Ascending aorta (tissue), 2 donors: ENCODE measurements at regions not wholly inside any gene's neighbourhood (a gene's known extent, or its start where the extent isn't known, plus 50 kb on each side); places are given as distances from the start of the nearest gene placed in this dataset.

Source experiments
- DNase-seq, 2 donors: peaks; one replicate each; pipeline ENCODE4 v3.0.0-alpha.2; 2019; ENCODE audit warnings: low spot score in 2 of 2
- H3K27ac ChIP-seq, 2 donors: fragments of 200-600 bp; sonication (generic); one replicate each; pipeline ENCODE4 v1.5.1; 2016 to 2017; ENCODE audit warnings: mild to moderate bottlenecking in 1 of 2
- H3K27me3 ChIP-seq: fragments of 200-600 bp; sonication (generic); one replicate; pipeline ENCODE4 v1.5.1; 2017
- H3K36me3 ChIP-seq, 2 donors: fragments of 200-600 bp; sonication (generic); one replicate each; pipeline ENCODE4 v1.5.1; 2016
- H3K4me1 ChIP-seq, 2 donors: fragments of 200-600 bp; sonication (generic); one replicate each; pipeline ENCODE4 v1.5.1; 2016 to 2017; ENCODE audit warnings: mild to moderate bottlenecking in 1 of 2
- H3K4me3 ChIP-seq, 2 donors: fragments of 200-600 bp; sonication (generic); one replicate each; pipeline ENCODE4 v1.5.1; 2016 to 2017; ENCODE audit warnings: mild to moderate bottlenecking in 1 of 2
- H3K9me3 ChIP-seq, 2 donors: fragments of 200-600 bp; sonication (generic); one replicate each; pipeline ENCODE4 v1.5.1; 2016
- intact Hi-C: fragments of 100-400 bp; cut with DNase I; formaldehyde crosslinking; loops from one replicate; pipeline ENCODE4 v1.15.1; 2023
- TF ChIP-seq, protein P1 (sequence below), 3 experiments: fragments of 200-600 bp in 2 of 3; fragments of 450-650 bp in 1 of 3; sonication (generic) in 2 of 3; IDR thresholded peaks; one replicate each; pipeline ENCODE4 v1.5.1; 2016 to 2019; ENCODE audit warnings: antibody characterized with exemption in 3 of 3, mild to moderate bottlenecking in 1 of 3, moderate library complexity in 1 of 3

DNA sequence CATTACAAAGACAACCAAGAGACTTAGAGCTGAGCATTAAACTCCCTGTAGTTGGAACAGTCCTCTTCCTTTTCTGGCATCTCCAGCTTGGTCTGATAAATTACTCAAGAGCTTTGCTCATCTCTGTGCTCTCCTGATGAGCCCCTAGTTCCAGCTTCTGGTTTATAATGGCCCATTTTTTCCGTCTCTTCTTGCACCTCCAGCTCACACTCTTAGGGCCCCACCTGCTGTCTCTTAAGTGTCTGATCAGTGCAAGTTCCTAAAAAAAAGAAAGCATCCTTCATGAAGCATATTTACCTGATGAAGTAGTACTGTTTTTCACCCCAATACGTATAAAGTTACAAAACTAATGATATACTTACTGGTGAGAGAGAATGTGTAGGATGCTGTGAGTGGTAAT is 822.9 kb downstream of the RNF144A start:
- no peak overlapping the region for H3K4me3 ChIP-seq
- H3K9me3 ChIP-seq: no peaks in the 10 kb centered on the region
- TF ChIP-seq, protein P1, sequence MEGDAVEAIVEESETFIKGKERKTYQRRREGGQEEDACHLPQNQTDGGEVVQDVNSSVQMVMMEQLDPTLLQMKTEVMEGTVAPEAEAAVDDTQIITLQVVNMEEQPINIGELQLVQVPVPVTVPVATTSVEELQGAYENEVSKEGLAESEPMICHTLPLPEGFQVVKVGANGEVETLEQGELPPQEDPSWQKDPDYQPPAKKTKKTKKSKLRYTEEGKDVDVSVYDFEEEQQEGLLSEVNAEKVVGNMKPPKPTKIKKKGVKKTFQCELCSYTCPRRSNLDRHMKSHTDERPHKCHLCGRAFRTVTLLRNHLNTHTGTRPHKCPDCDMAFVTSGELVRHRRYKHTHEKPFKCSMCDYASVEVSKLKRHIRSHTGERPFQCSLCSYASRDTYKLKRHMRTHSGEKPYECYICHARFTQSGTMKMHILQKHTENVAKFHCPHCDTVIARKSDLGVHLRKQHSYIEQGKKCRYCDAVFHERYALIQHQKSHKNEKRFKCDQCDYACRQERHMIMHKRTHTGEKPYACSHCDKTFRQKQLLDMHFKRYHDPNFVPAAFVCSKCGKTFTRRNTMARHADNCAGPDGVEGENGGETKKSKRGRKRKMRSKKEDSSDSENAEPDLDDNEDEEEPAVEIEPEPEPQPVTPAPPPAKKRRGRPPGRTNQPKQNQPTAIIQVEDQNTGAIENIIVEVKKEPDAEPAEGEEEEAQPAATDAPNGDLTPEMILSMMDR (IDR thresholded peaks at IDR 0.05): no peak
- H3K36me3 ChIP-seq: no peaks in the 10 kb centered on the region
- DNase-seq: no peak
- H3K27ac ChIP-seq: no peak overlapping the region
- intact Hi-C loops: no loop called here
- no peaks in the 10 kb centered on the region for H3K27me3 ChIP-seq
- no peaks in the 10 kb centered on the region for H3K4me1 ChIP-seq

DNA sequence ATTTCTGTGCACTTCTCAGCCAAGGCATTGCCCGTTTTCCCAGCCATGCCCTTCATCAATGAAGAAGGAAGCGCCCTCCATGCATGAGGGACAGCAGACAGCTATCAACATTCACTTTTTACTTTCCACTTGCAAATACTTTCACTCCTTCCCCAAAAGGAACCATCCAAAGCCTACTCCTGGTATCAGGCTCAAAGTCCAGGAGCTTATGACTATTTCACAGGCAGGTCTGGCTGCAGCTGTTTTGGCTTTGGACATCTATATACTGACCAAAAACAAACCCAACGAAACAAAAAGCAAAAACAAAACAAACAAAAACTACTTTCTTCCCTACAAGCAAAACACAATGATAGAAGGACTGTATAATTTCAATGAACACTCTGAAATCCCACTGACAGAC is 825.1 kb downstream of the RNF144A start:
- Histone ChIP-seq H3K9me3 (no peaks in the 10 kb centered on the region), H3K4me1 (no peaks in the 10 kb centered on the region), H3K36me3 (no peaks in the 10 kb centered on the region), H3K4me3 (no peak overlapping the region), H3K27me3 (no peaks in the 10 kb centered on the region), H3K27ac (no peak overlapping the region)
- DNase-seq: no peak
- intact Hi-C loops: no loop called here
- TF ChIP-seq, protein P1 (IDR thresholded peaks at IDR 0.05): no peak

DNA sequence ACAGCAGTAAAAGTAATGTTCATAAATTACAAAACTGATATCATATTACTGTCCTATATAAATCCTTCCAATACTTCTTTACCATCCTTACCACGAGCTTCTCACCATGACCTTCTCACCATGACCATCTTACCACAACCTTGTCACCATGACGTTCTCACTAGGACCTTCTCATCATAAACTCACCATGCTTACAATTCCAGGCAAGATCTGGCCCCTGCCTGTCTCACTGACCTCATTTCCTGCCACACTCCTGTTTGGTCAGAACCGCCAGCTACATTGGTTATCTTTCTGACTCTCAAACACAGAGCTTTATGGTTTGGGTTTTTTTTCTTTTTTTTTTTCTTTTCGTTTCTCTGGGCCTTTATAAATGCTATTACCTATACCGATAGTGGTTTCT is 827.6 kb downstream of the RNF144A start:
- no peaks in the 10 kb centered on the region for H3K27me3 ChIP-seq
- H3K36me3 ChIP-seq: no peaks in the 10 kb centered on the region
- H3K4me1 ChIP-seq: no peaks in the 10 kb centered on the region
- no peak overlapping the region for H3K27ac ChIP-seq
- DNase-seq: no peak
- intact Hi-C loops: no loop called here
- TF ChIP-seq, protein P1 (IDR thresholded peaks at IDR 0.05): no peak
- no peaks in the 10 kb centered on the region for H3K9me3 ChIP-seq
- no peak overlapping the region for H3K4me3 ChIP-seq

DNA sequence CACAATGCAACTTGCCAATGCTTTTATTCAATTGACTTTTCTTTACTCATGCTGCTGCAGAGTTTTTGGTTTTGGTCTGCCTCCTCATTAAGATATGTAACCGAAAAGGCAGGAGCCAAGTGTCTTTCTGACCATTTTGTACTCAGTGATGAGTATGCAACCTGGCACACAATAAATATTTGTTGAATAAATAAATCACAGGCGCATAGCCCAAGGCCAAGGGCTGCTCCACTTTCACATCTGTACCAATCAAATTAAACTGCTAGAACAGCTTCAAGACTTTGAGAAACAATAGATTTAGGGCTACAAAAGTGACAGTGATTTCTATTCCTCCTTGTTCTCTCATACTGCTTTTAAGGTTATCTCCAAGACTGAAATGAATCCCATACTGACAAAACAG is 828.2 kb downstream of the RNF144A start:
- no peak for DNase-seq
- H3K36me3 ChIP-seq: no peaks in the 10 kb centered on the region
- no peak overlapping the region for H3K27ac ChIP-seq
- no peaks in the 10 kb centered on the region for H3K4me1 ChIP-seq
- TF ChIP-seq, protein P1 (IDR thresholded peaks at IDR 0.05): no peak
- no peaks in the 10 kb centered on the region for H3K9me3 ChIP-seq
- H3K27me3 ChIP-seq: no peaks in the 10 kb centered on the region
- intact Hi-C loops: no loop called here
- no peak overlapping the region for H3K4me3 ChIP-seq

DNA sequence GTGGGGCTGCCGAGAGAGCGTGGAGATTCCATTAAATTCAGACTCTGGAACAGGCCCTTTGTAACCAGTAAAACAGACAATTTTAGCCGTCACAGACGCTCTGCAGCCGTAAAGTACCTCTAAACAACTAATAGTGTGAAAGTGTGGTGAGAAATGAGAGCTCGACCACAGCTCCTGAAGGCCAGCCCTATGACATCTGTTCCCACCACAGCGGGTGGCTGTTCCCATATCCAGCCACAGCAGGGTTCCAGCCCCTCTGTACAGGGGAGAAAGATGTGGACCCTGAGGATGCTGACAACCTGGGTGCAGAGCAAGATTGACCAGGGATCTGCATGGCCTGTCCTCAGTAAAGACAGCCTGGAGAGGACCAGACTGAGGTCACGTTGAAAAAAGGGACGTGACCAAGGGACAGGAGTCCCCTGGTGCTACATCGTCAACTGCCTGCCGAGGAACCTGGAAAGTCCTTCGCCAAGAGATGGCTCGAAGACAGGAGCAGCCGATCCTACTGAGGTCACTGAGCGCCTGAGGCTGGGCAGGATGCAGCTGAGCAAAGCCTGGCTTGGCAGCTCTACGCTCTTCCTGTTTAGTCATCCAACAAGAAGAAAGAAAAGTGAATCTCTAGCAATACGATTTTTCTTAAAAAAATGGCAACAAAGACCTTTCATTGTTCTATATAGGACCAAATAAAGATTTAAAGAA is 831.7 kb downstream of the RNF144A start:
- Histone ChIP-seq H3K36me3 (no peaks in the 10 kb centered on the region), H3K4me1 (no peaks in the 10 kb centered on the region), H3K4me3 (no peak overlapping the region), H3K27me3 (no peaks in the 10 kb centered on the region), H3K9me3 (peaks cover 0 to 1% of the 10 kb centered on the region in 2 donors), H3K27ac (no peak overlapping the region)
- TF ChIP-seq, protein P1 (IDR thresholded peaks at IDR 0.05): no peak
- DNase-seq: no peak
- intact Hi-C loops: no loop called here
